Pancreas (tissue), 10 donors: ENCODE measurements at regions not wholly inside any gene's neighbourhood (a gene's known extent, or its start where the extent isn't known, plus 50 kb on each side); places are given as distances from the start of the nearest gene placed in this dataset.

Source experiments
- ATAC-seq, 4 donors: fragments of 200-7000 bp; cut with Tn5 transposase; one replicate each; pipeline versions ENCODE4 v1.8.0 to v1.9.1; 2020; ENCODE audit warnings: mild to moderate bottlenecking in 4 of 4, moderate library complexity in 4 of 4
- DNase-seq, 6 donors: peaks; one replicate each; pipeline ENCODE4 v3.0.0-alpha.2; 2020
- FAIRE-seq: peaks from 2 replicates; lab custom pipeline; 2012; peaks lifted over from hg19 to GRCh38; lab: Jason Lieb, UNC
- H3K27ac ChIP-seq, 4 donors: fragments of 200-600 bp; sonication (generic); 1 replicate in 3 of 4; 2 replicates in 1 of 4; pipeline versions ENCODE4 v1.5.0 to v1.8.0; 2020
- H3K27me3 ChIP-seq, 4 donors: fragments of 200-600 bp; one replicate each; pipeline ENCODE4 v1.8.0; 2021
- H3K36me3 ChIP-seq, 3 donors: fragments of 200-600 bp; sonication (generic) in 1 of 3; one replicate each; pipeline versions ENCODE4 v1.5.0 to v1.8.0; 2020 to 2021
- H3K4me1 ChIP-seq, 3 donors: fragments of 200-600 bp; one replicate each; pipeline ENCODE4 v1.8.0; 2021
- H3K4me3 ChIP-seq, 4 donors: fragments of 200-600 bp; sonication (generic) in 2 of 4; one replicate each; pipeline versions ENCODE4 v1.5.0 to v1.8.0; 2020 to 2021
- H3K9me3 ChIP-seq, 4 donors: fragments of 200-600 bp; one replicate each; pipeline ENCODE4 v1.8.0; 2021
- WGBS, 2 donors: extraction: QIAGEN DNeasy Blood & Tissue Kit; methylation state at CpG; one replicate each; pipeline ENCODE4 v1.1.7; 2013; 5-methylcytosine and 5-hydroxymethylcytosine counted together
- intact Hi-C, 3 donors: fragments of 100-400 bp; cut with DNase I; formaldehyde crosslinking; loops; one replicate each; pipeline versions ENCODE4 v1.11.1 to v1.14.2; 2022
- TF ChIP-seq, protein P1 (sequence below), 4 donors: fragments of 200-600 bp; sonication (generic) in 3 of 4; IDR thresholded peaks; one replicate each; pipeline versions ENCODE4 v1.5.0 to v1.8.0; 2021; ENCODE audit warnings: antibody characterized with exemption in 4 of 4
- donor health status: healthy with polysubstance abuse.
- donor health status: DM: no; HTN: no; CAD: no; lungs with moderate emphysema.
- donor health status: DM: no; HTN: no; CAD: no.
- donor health status: control.
- donor health status: control.
- donor health status: Bipolar disorder and iron deficiency.
- donor health status: DM: yes; HTN: yes; CAD: no.
- donor health status: DM: no; HTN: no; CAD: no.
- donor health status: DM: no; HTN: no; CAD: no.
- donor health status: DM: yes; HTN: yes; CAD: no.

DNA sequence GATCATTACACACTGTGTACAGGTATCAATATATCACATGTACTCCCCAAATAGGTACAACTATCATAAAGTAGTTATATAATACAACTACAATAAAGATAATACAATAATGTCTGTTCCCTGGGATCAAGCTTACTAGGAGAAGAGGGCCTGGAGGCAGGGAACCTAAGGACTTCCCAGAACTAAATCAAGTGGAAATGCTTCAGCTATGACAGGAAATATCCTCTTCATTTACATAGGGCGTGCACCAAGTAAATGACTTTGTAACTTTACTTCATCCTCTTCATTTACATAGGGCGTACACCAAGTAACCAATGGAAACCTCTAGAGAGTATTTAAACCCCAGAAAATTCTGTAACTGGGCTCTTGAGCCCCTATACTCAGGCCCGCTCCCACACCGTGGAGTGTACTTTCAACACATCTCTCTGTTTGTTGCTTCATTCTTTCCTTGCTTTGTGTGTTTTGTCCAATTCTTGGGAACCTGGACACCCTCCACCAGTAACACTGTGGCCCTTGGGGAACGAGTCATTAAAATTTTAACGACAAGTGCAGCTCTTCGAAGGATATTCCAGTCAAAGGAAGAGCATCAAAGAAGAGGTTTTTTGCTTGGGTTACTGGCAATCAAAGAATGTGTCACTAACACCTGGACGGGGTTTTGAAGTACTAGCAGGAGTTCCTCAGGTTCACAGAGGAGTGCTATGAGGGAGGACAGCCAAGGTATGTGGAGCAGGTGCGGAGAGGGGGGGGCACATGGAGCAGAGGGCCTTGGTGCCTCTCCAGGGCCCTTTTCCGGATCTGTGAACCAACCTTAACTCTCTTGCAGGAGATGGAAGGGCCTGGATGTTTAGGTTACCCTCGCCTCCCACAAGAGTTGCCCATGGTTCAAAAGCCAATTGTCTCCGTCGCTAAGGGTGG is 106.6 kb upstream of the DAP start:
- FAIRE-seq (no peak), DNase-seq (no peak), ATAC-seq (no peak)
- H3K36me3 ChIP-seq: no peaks in the 10 kb centered on the region
- H3K9me3 ChIP-seq: no peaks in the 10 kb centered on the region
- H3K27ac ChIP-seq: no peak overlapping the region
- TF ChIP-seq, protein P1, sequence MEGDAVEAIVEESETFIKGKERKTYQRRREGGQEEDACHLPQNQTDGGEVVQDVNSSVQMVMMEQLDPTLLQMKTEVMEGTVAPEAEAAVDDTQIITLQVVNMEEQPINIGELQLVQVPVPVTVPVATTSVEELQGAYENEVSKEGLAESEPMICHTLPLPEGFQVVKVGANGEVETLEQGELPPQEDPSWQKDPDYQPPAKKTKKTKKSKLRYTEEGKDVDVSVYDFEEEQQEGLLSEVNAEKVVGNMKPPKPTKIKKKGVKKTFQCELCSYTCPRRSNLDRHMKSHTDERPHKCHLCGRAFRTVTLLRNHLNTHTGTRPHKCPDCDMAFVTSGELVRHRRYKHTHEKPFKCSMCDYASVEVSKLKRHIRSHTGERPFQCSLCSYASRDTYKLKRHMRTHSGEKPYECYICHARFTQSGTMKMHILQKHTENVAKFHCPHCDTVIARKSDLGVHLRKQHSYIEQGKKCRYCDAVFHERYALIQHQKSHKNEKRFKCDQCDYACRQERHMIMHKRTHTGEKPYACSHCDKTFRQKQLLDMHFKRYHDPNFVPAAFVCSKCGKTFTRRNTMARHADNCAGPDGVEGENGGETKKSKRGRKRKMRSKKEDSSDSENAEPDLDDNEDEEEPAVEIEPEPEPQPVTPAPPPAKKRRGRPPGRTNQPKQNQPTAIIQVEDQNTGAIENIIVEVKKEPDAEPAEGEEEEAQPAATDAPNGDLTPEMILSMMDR (IDR thresholded peaks at IDR 0.05): no peak
- no peaks in the 10 kb centered on the region for H3K27me3 ChIP-seq
- no peak overlapping the region for H3K4me3 ChIP-seq
- intact Hi-C loops: no loop called here
- 85 to 90% methylated on average over 13 of the region's 13 CpGs for WGBS, 2 donors
- H3K4me1 ChIP-seq: no peaks in the 10 kb centered on the region

- 67% methylated on average over 4 of the region's 4 CpGs for WGBS, 2 donors
- no peak for DNase-seq
- TF ChIP-seq, protein P1 (IDR thresholded peaks at IDR 0.05): no peak
- FAIRE-seq: no peak
- Histone ChIP-seq H3K27me3 (no peaks in the 10 kb centered on the region), H3K36me3 (no peaks in the 10 kb centered on the region), H3K4me1 (no peaks in the 10 kb centered on the region), H3K4me3 (no peak overlapping the region), H3K27ac (no peak overlapping the region), H3K9me3 (no peaks in the 10 kb centered on the region)
- intact Hi-C loops: no loop called here
- ATAC-seq: no peak
Measured at GRCh38 chr5:10866913-10867312, 105.9 kb upstream of the DAP start.

- intact Hi-C loops: no loop called here
- no peaks in the 10 kb centered on the region for H3K9me3 ChIP-seq
- FAIRE-seq (no peak), ATAC-seq (peak; percentile 77 to 94 (median 90)), DNase-seq (peak in 5 of 6 donors; percentile 19 to 75 (median 56))
- 55 to 59% methylated on average over 15 of the region's 15 CpGs for WGBS, 2 donors
- H3K4me3 ChIP-seq: no peak overlapping the region
- H3K4me1 ChIP-seq: no peaks in the 10 kb centered on the region
- TF ChIP-seq, protein P1 (IDR thresholded peaks at IDR 0.05): peak; percentile 71 to 83 (median 81)
- H3K36me3 ChIP-seq: no peaks in the 10 kb centered on the region
- H3K27me3 ChIP-seq: no peaks in the 10 kb centered on the region
- H3K27ac ChIP-seq: no peak overlapping the region
Measured at GRCh38 chr5:10863763-10864383, 102.8 kb upstream of the DAP start.

DNA sequence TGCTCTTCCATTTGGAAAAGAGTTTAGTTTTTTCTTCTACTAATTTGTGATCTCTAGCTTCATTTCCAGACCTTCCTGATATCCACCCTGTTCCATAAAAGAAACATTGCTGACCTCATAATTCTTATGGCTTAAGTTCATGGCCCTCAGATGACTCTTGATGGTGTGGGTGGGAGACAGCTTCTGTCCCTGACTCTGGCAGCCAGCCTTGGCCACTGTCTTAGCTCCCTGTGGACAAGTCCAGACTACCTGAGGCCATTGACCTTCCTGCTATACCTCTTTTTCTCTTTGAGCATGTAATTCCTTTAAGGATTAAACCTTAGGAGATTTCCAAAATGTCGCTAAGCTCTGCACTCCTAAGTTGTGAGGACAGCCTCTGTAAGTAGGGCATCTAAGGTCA is 101.1 kb upstream of the DAP start:
- DNase-seq: no peak
- TF ChIP-seq, protein P1 (IDR thresholded peaks at IDR 0.05): no peak
- no peak overlapping the region for H3K4me3 ChIP-seq
- no peaks in the 10 kb centered on the region for H3K9me3 ChIP-seq
- WGBS, 2 donors: 96 to 100% methylated on average over 1 of the region's 1 CpG
- no peak for FAIRE-seq
- no peaks in the 10 kb centered on the region for H3K36me3 ChIP-seq
- ATAC-seq: no peak
- H3K27ac ChIP-seq: no peak overlapping the region
- intact Hi-C loops: no loop called here
- H3K4me1 ChIP-seq: no peaks in the 10 kb centered on the region
- no peaks in the 10 kb centered on the region for H3K27me3 ChIP-seq

DNA sequence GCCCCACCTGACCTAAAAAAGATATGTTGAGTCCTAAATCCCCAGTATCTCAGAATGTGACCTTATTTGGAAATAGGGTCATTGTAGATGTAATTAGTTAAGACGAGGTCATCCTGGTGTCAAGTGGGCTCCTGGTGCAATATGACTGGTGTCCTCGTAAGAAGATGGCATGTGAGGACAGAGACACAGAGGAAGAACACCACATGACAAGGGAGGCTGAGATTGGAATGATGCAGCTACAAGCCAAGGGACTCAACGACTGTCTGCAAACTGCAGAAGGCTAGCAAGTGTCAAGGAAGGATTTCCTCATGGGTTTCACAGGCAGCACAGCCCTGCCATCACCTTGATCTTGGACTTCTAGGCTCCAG is 100.4 kb upstream of the DAP start:
- Histone ChIP-seq H3K4me1 (no peaks in the 10 kb centered on the region), H3K27me3 (no peaks in the 10 kb centered on the region), H3K4me3 (no peak overlapping the region), H3K27ac (no peak overlapping the region), H3K36me3 (no peaks in the 10 kb centered on the region), H3K9me3 (no peaks in the 10 kb centered on the region)
- ATAC-seq (no peak), DNase-seq (no peak), FAIRE-seq (no peak)
- 69 to 74% methylated on average over 3 of the region's 3 CpGs for WGBS, 2 donors
- intact Hi-C loops: no loop called here
- TF ChIP-seq, protein P1 (IDR thresholded peaks at IDR 0.05): no peak
